H1 (cell line): ENCODE measurements at regions not wholly inside any gene's neighbourhood (a gene's known extent, or its start where the extent isn't known, plus 50 kb on each side); places are given as distances from the start of the nearest gene placed in this dataset.

Experiments used
- CTCF ChIA-PET: fragments of 300-600 bp; sonication (Branson Sonifier 250); formaldehyde crosslinking; loops from one replicate; lab custom pipeline; 2021; ENCODE audit not compliant: partially characterized antibody; lab: Charles Lee
- POLR2A ChIA-PET: fragments of 300-600 bp; sonication (Branson Sonifier 250); formaldehyde crosslinking; loops from one replicate; lab custom pipeline; 2021; ENCODE audit warnings: inconsistent platforms; ENCODE audit not compliant: partially characterized antibody; lab: Charles Lee
- DNase-seq, 2 experiments: peaks; one replicate each; pipeline versions ENCODE4 v3.0.0 to v3.0.0-alpha.2; 2010 to 2022; ENCODE audit warnings: low spot score in 2 of 2, low read depth in 1 of 2, mixed read lengths in 1 of 2
- FAIRE-seq: peaks from 2 replicates; lab custom pipeline; 2011; peaks lifted over from hg19 to GRCh38; lab: Jason Lieb, UNC
- H2AFZ ChIP-seq: 2 replicates; pipeline ENCODE4 v1.8.1; 2012; ENCODE audit warnings: low read length, inconsistent platforms
- H2AK5ac ChIP-seq: 2 replicates; pipeline ENCODE4 v1.6.1; 2013; ENCODE audit warnings: low read depth, low read length
- H2BK120ac ChIP-seq: replicated peaks from 2 replicates; pipeline ENCODE3; 2013; ENCODE audit warnings: low read depth, low read length, inconsistent platforms
- H2BK12ac ChIP-seq: 2 replicates; pipeline ENCODE4 v1.6.1; 2013; ENCODE audit warnings: low read depth, low read length
- H2BK15ac ChIP-seq: 2 replicates; pipeline ENCODE4 v1.6.1; 2013; ENCODE audit warnings: low read length
- H2BK20ac ChIP-seq: 2 replicates; pipeline ENCODE4 v1.6.1; 2013; ENCODE audit warnings: low read length
- H2BK5ac ChIP-seq: 2 replicates; pipeline ENCODE4 v1.6.1; 2013; ENCODE audit warnings: low read depth, low read length
- H3K14ac ChIP-seq: 2 replicates; pipeline ENCODE4 v1.6.1; 2013; ENCODE audit warnings: inconsistent platforms; ENCODE audit not compliant: insufficient read length
- H3K18ac ChIP-seq: 2 replicates; pipeline ENCODE4 v1.6.1; 2013; ENCODE audit warnings: low read length; ENCODE audit errors: extremely low read depth
- H3K23ac ChIP-seq: 2 replicates; pipeline ENCODE4 v1.6.1; 2013; ENCODE audit warnings: inconsistent platforms; ENCODE audit not compliant: insufficient read length
- H3K23me2 ChIP-seq: 2 replicates; pipeline ENCODE4 v1.6.1; 2013; ENCODE audit warnings: low read depth, low read length
- H3K27ac ChIP-seq: 2 replicates; pipeline ENCODE4 v1.6.1; 2011; ENCODE audit warnings: low read depth, low read length, inconsistent platforms
- H3K27me3 ChIP-seq, 4 experiments: replicated peaks in 1 of 4; 1 replicate in 1 of 4; 2 replicates in 3 of 4; pipeline versions ENCODE4 v1.6.1 to v1.8.1; 2011 to 2013; ENCODE audit warnings: low read length in 3 of 4, mild to moderate bottlenecking in 3 of 4, inconsistent platforms in 2 of 4, mixed read lengths in 2 of 4, moderate library complexity in 1 of 4; ENCODE audit not compliant: control insufficient read depth in 3 of 4, insufficient read depth in 3 of 4; ENCODE audit errors: extremely low read depth in 1 of 4
- H3K36me3 ChIP-seq, 4 experiments: 2 replicates each; pipeline versions ENCODE4 v1.6.1 to v1.8.1; 2011 to 2013; ENCODE audit warnings: mild to moderate bottlenecking in 4 of 4, low read length in 3 of 4, moderate library complexity in 2 of 4, control low read depth in 1 of 4, inconsistent platforms in 1 of 4; ENCODE audit not compliant: insufficient read depth in 4 of 4, control insufficient read depth in 2 of 4
- H3K4ac ChIP-seq: replicated peaks from 2 replicates; pipeline ENCODE3; 2013; ENCODE audit warnings: low read length, low read depth, mixed read lengths, inconsistent platforms; ENCODE audit not compliant: insufficient read length
- H3K4me1 ChIP-seq, 4 experiments: replicated peaks in 1 of 4; 1 replicate in 1 of 4; 2 replicates in 3 of 4; pipeline versions ENCODE4 v1.6.1 to v1.8.1; 2011 to 2013; ENCODE audit warnings: low read length in 3 of 4, inconsistent platforms in 2 of 4, mixed read lengths in 1 of 4; ENCODE audit not compliant: insufficient read depth in 4 of 4, control insufficient read depth in 3 of 4
- H3K4me2 ChIP-seq, 2 experiments: 2 replicates each; pipeline versions ENCODE4 v1.6.1 to v1.8.1; 2011 to 2013; ENCODE audit warnings: low read depth in 2 of 2, low read length in 2 of 2, control low read depth in 1 of 2, inconsistent platforms in 1 of 2, mild to moderate bottlenecking in 1 of 2; ENCODE audit not compliant: insufficient read depth in 1 of 2
- H3K4me3 ChIP-seq, 4 experiments: fragments of 200-600, 300-600 bp in 1 of 4; sonication (generic), shearing (Covaris generic), sonication (Bioruptor Twin) in 1 of 4; 2 replicates each; pipeline versions ENCODE4 v1.5.1 to v1.8.1; 2011 to 2016; ENCODE audit warnings: low read length in 4 of 4, low read depth in 3 of 4, control low read depth in 2 of 4, inconsistent platforms in 2 of 4, mild to moderate bottlenecking in 2 of 4, mixed read lengths in 1 of 4, moderate library complexity in 1 of 4; ENCODE audit not compliant: insufficient read depth in 2 of 4; ENCODE audit errors: extremely low read depth in 1 of 4
- H3K56ac ChIP-seq: replicated peaks from 2 replicates; pipeline ENCODE3; 2013; ENCODE audit warnings: low read depth, mild to moderate bottlenecking, mixed read lengths, low read length, inconsistent platforms; ENCODE audit not compliant: insufficient read length
- H3K79me1 ChIP-seq: 2 replicates; pipeline ENCODE4 v1.6.1; 2013; ENCODE audit warnings: low read depth, low read length, control low read depth
- H3K79me2 ChIP-seq, 2 experiments: 2 replicates each; pipeline versions ENCODE4 v1.6.1 to v1.8.1; 2012 to 2013; ENCODE audit warnings: low read length in 2 of 2, mild to moderate bottlenecking in 2 of 2, inconsistent platforms in 1 of 2; ENCODE audit not compliant: insufficient read depth in 2 of 2, control insufficient read depth in 1 of 2
- H3K9ac ChIP-seq, 4 experiments: replicated peaks in 1 of 4; 1 replicate in 1 of 4; 2 replicates in 3 of 4; pipeline versions ENCODE4 v1.6.1 to v1.8.1; 2011 to 2013; ENCODE audit warnings: low read depth in 3 of 4, low read length in 3 of 4, control low read depth in 2 of 4, mild to moderate bottlenecking in 2 of 4, moderate library complexity in 2 of 4, inconsistent platforms in 1 of 4; ENCODE audit errors: extremely low read depth in 1 of 4
- H3K9me3 ChIP-seq, 2 experiments: 2 replicates each; pipeline versions ENCODE4 v1.6.1 to v1.8.1; 2012 to 2013; ENCODE audit warnings: mild to moderate bottlenecking in 2 of 2, moderate library complexity in 2 of 2, control low read depth in 1 of 2, inconsistent platforms in 1 of 2, low read depth in 1 of 2, low read length in 1 of 2, mixed read lengths in 1 of 2; ENCODE audit not compliant: insufficient read depth in 2 of 2
- H4K20me1 ChIP-seq, 2 experiments: replicated peaks in 1 of 2; 2 replicates each; pipeline versions ENCODE3 to v1.8.1; 2011 to 2013; ENCODE audit warnings: inconsistent platforms in 2 of 2, low read length in 2 of 2, mild to moderate bottlenecking in 1 of 2; ENCODE audit not compliant: insufficient read depth in 2 of 2, control insufficient read depth in 1 of 2
- H4K5ac ChIP-seq: 2 replicates; pipeline ENCODE4 v1.6.1; 2013; ENCODE audit warnings: low read length, low read depth, mixed read lengths, inconsistent platforms; ENCODE audit not compliant: insufficient read length
- H4K8ac ChIP-seq: 2 replicates; pipeline ENCODE4 v1.8.0; 2013; ENCODE audit warnings: mild to moderate bottlenecking, moderate library complexity, low read length, inconsistent platforms; ENCODE audit not compliant: insufficient read depth; ENCODE audit errors: extremely low read depth
- H4K91ac ChIP-seq: replicated peaks from 2 replicates; pipeline ENCODE3; 2013; ENCODE audit warnings: low read length, mixed read lengths, inconsistent platforms; ENCODE audit not compliant: insufficient read length
- CBX8 ChIP-seq: fragments of 300-800, 300-1000 bp; sonication (generic); IDR thresholded peaks from 2 replicates; pipeline ENCODE4 v1.7.1; 2016; ENCODE audit warnings: low read depth, low read length, borderline replicate concordance
- WGBS, 2 experiments: shearing (Covaris generic) in 1 of 2; methylation state at CpG; one replicate each; pipeline versions ENCODE4 v1.1.6 to v1.1.7; 2013 to 2015; ENCODE audit warnings: low lambda C conversion rate in 2 of 2, mixed read lengths in 2 of 2, inconsistent platforms in 1 of 2, low coverage in 1 of 2, missing lambda C conversion rate in 1 of 2; ENCODE audit not compliant: insufficient replicate concordance in 2 of 2, insufficient coverage in 1 of 2, insufficient read length in 1 of 2; ENCODE audit errors: extremely low coverage in 1 of 2, missing lambda C conversion rate in 1 of 2; 5-methylcytosine and 5-hydroxymethylcytosine counted together
- TF ChIP-seq, protein P1 (sequence below), 3 experiments: IDR thresholded peaks; 1 replicate in 2 of 3; 2 replicates in 1 of 3; pipeline versions ENCODE4 v1.5.1 to v1.6.1; 2011; ENCODE audit warnings: low read length in 3 of 3, mild to moderate bottlenecking in 3 of 3, inconsistent platforms in 2 of 3, low read depth in 1 of 3, moderate library complexity in 1 of 3; ENCODE audit not compliant: insufficient read depth in 1 of 3; ENCODE audit errors: control extremely low read depth in 1 of 3
- TF ChIP-seq, protein P2 (sequence below): IDR thresholded peaks from 2 replicates; pipeline ENCODE4 v1.6.1; 2011; ENCODE audit warnings: low read depth, mild to moderate bottlenecking, low read length; ENCODE audit not compliant: insufficient read depth

DNA sequence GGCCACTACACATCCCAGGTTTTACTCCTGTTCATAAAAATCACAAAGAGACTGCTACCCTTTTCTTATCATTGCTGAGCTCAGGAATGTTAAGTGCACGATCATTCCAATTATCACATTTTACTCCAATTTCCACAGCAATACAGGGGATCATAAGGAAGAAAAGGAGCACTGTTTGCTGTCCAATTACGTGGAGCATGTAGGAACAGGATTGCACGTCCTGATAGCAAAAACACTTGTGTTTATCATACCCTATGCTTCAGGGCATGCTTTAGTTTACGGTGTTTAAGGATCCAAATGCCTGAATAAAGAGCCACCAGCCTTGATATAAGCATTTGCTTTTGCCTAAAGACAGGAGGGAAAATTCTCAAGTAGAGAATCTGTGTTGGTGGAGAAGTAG, 155.4 kb upstream of the EGLN3 start:
- no peak overlapping the region for H3K27ac ChIP-seq
- H3K4me2 ChIP-seq, result no peak overlapping the region
- no peaks in the 10 kb centered on the region for H3K79me1 ChIP-seq
- no peaks in the 10 kb centered on the region for H4K20me1 ChIP-seq
- no peak overlapping the region for H2BK5ac ChIP-seq
- no peaks in the 10 kb centered on the region for H3K23me2 ChIP-seq
- POLR2A ChIA-PET, result no interaction called here
- H2BK12ac ChIP-seq, result no peak overlapping the region
- H3K18ac ChIP-seq, result no peak overlapping the region
- no peak overlapping the region for H4K8ac ChIP-seq
- H3K4me3 ChIP-seq, result no peak overlapping the region
- no peak overlapping the region for H2AFZ ChIP-seq
- no peaks in the 10 kb centered on the region for H3K79me2 ChIP-seq
- H2BK120ac ChIP-seq, result no peak overlapping the region
- no peak overlapping the region for H2BK15ac ChIP-seq
- no peak overlapping the region for H2AK5ac ChIP-seq
- H4K91ac ChIP-seq, result no peak overlapping the region
- no peak overlapping the region for H2BK20ac ChIP-seq
- H3K14ac ChIP-seq, result no peak overlapping the region
- WGBS, 2 experiments, result 85% methylated on average over 4 of the region's 4 CpGs; no CpG with 5 or more reads in 1 of the 2 experiments
- H3K4ac ChIP-seq, result no peak overlapping the region
- FAIRE-seq (no peak), DNase-seq (no peak)
- H3K9ac ChIP-seq, result no peak overlapping the region
- H3K9me3 ChIP-seq, result no peaks in the 10 kb centered on the region
- H4K5ac ChIP-seq, result no peak overlapping the region
- CTCF ChIA-PET, result interaction anchor here (0.8 to 2.9 kb wide), 3 partner anchors 9 to 270 kb away, joined by 3 to 16 read pairs (median 5); no protein-coding TSS in a partner anchor
- H3K23ac ChIP-seq, result no peak overlapping the region
- no peak overlapping the region for H3K56ac ChIP-seq
- H3K27me3 ChIP-seq, result no peaks in the 10 kb centered on the region
- no peaks in the 10 kb centered on the region for H3K36me3 ChIP-seq
- no peaks in the 10 kb centered on the region for H3K4me1 ChIP-seq
- TF ChIP-seq, protein P1, sequence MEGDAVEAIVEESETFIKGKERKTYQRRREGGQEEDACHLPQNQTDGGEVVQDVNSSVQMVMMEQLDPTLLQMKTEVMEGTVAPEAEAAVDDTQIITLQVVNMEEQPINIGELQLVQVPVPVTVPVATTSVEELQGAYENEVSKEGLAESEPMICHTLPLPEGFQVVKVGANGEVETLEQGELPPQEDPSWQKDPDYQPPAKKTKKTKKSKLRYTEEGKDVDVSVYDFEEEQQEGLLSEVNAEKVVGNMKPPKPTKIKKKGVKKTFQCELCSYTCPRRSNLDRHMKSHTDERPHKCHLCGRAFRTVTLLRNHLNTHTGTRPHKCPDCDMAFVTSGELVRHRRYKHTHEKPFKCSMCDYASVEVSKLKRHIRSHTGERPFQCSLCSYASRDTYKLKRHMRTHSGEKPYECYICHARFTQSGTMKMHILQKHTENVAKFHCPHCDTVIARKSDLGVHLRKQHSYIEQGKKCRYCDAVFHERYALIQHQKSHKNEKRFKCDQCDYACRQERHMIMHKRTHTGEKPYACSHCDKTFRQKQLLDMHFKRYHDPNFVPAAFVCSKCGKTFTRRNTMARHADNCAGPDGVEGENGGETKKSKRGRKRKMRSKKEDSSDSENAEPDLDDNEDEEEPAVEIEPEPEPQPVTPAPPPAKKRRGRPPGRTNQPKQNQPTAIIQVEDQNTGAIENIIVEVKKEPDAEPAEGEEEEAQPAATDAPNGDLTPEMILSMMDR (IDR thresholded peaks at IDR 0.05; ENCODE audit: control extremely low read depth in 1 of 3, insufficient read depth in 1 of 3, low read depth in 1 of 3, low read length in 3 of 3), result no peak
- TF ChIP-seq CBX8, result no peak
- TF ChIP-seq, protein P2, sequence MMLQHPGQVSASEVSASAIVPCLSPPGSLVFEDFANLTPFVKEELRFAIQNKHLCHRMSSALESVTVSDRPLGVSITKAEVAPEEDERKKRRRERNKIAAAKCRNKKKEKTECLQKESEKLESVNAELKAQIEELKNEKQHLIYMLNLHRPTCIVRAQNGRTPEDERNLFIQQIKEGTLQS, result no peak
